HG02870 (cell line): ENCODE measurements at regions not wholly inside any gene's neighbourhood (a gene's known extent, or its start where the extent isn't known, plus 50 kb on each side); places are given as distances from the start of the nearest gene placed in this dataset.

Experiments used
- ATAC-seq: cut with Tn5 transposase; IDR thresholded peaks from one replicate; pipeline ENCODE4 v1.9.1; 2021; ENCODE audit warnings: mild to moderate bottlenecking, moderate library complexity; ENCODE audit not compliant: unreplicated experiment

DNA sequence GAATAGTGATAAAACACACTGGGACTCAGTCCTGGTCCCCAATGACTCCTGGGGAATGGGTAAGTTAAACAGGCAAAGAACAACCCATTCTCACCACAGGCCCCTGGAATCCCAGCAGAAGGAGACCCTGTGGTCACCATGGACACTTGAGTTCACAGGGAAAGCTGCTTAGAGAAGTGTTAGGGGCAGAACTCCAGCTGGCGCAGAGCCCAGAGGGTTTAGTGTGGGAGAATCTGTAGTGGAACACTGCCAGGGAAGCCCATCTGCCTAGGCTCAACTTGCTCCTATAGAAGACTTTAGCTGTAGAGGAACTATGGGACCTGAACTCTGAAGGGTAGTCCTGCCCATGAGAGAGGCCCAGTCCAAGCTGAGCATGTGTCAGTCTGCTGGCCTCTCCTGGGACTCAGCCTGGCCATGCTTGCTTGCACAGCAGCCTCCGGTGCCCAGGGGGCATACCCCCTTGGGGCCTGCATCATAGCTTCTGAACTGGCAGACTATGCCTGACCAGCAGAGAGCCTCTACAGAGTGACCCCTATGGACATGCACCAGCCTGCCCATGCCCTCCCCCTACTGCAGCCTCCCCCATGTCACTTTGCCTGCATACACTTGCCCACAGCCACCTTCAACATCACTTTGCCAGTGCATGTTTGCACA, 343.5 kb downstream of the IDS start:
- ATAC-seq = no peak

- ATAC-seq = no peak
Observed at GRCh38 chrX:149157976-149158375, 347.1 kb downstream of the IDS start.

DNA sequence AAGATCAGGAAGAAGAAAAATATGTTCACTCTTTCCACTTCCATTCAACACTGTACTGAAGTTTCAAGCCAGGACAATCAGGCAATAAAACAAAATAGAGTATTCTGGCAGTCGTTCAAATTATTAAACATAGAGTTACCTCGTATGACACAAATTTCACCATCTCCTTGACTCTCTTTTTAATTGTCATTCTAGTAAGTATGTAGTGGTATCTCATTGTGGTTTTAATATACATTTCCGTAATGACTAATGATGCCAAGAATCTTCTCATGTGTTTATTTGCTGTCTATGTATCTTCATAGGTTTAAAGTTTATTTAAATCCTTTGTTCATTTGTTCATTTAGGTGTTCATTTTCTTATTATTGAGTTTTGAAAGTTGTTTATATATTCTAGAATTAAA, 352.2 kb downstream of the IDS start:
- ATAC-seq = no peak

DNA sequence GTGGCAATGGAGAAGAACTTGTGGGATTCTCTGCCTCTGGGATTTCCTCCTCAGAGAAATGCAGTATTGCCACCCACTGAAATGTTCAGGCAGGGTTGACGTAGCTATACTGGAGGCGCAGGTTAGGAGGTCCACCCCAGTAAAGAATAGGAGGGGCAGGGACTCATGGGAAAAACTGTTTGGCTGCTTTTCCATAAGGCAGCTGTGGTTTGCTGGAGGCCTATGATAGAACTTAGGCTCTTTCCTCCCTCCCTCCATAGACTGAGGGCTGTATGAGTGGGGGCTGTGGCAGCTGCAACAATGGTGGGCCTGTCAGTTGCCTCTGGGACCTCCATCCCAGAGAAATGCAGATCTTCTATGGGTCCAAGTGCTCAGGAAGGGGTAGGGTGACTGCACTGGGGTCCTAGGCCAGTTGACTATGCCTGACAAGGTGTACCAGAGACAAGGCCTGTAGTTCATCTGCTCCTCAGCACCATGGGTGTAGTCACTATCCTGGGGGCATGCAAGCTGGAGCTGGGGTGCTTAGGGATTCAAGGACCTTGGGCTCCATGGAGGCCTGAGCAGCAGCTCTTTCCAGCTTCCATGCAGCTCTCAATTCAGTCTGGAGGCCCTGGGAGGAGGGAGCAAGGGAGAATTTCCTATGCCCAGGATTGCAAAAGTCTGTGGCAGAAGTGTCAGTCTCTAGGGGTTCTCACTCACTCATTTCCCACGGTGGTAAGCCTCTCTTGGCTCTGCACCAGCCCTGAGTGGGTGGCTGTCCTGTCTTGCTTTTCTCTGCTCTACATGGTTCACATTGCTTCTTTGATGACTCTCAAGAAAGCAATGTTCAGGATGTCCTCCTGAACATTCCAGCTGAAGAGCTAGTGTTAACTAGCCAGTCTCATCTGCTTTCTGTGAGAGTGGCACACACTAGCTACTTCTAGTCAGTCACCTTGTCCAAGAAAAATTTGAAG, 353.0 kb downstream of the IDS start:
- ATAC-seq = no peak

DNA sequence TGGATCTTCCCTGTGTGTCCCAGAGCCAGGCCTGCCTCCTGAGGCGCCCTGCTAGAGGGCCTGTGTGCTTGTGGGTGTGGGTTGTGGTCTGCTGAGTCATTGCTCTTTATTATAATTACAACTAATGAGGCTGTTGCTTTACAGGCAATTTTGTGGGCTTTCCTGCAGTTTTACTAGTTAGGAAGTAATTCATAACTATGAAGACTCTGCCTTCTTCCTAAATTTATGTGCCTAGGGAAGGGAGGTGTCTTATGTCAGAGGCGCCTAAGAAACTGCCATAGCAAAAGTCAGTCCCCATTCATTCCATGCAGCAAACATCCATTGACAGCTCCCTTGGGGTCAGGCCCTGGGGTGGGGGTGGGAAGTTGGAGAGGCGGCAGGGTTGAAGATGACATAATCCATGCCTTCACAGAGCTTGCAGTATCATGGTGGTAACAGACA, 359.2 kb downstream of the IDS start:
- ATAC-seq = peak; percentile 78

GRCh38 chrX:149131774-149132173, 373.3 kb downstream of the IDS start:
- no peak for ATAC-seq

DNA sequence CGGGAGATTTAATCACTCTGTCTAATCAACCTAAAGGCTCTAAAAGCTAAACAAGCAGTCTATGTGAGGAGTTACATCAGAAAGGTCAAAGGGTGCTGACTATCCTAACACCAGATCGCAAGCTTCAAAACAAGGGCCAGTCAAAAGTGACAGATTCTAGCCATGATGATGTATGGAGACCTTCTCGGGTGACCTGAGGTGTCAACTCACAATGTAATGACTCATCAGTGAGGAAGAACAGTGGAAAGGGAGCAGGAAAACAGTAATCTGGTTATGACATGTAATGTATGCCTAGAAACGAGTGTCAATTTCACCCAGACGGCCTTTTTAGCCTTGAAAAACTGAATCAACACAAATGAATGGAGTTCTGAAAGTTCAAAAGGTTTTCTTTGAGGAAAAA, 375.3 kb downstream of the IDS start:
- no peak for ATAC-seq

DNA sequence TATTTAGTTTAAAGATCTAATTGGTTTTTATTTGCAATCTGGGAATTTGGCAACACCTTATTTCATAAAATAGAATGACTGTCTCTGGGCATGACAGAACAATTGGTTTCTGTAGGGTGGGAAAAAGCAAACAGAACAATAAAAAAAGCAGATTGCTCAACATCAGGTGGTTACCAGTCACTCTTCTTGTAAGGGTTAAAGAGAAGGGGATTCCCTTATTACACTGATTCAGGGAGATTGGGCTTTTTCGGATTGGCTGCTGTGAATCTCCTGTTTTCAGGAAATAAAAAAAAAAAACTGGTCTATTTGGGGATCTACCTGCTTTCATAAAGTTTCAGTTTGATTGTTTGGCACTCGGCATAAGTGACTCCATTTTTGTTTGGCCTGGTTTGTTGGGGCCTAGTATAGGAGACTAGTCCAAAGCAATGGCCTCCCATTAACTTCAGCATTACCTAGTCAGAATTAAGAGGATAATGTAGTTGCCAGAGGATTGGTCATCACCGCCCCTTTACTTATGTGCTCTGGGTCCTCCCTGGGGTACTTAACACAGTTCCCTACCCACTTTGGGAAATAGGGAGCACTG, 380.5 kb downstream of the IDS start:
- ATAC-seq = no peak

DNA sequence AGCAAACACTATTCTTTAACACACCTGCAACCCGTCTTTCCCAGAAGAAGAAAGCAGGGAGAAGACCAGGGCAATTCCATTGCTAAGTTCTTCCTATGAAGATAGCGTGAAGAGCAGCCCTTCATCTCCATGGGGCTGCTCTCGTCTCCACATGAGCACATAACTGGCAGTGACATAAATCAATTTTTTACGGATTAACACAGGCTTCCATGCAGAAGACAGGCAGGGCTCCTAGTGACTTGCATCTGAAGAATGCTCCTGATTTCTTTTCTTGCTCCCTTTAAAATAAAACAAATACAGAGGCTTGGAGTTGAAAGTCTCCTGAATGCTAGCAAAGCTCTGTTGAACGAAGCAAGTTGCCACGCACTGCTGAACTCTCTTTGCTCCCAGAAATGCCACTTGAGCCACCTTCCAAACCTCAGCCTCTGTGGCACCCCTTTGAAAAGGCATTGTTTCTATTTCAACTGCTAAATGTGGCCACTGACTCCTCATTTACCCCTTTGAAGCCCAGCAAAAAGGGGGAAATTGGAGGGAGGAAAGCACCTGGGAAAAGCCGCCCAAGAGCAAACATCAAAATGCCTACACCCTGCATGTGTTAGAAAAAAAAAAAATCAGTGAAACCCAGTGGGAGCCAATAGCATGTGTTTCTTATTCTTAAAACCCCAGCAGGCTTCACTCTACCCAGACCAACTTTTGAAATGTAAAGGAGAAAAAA, 383.7 kb downstream of the IDS start:
- ATAC-seq = no peak

DNA sequence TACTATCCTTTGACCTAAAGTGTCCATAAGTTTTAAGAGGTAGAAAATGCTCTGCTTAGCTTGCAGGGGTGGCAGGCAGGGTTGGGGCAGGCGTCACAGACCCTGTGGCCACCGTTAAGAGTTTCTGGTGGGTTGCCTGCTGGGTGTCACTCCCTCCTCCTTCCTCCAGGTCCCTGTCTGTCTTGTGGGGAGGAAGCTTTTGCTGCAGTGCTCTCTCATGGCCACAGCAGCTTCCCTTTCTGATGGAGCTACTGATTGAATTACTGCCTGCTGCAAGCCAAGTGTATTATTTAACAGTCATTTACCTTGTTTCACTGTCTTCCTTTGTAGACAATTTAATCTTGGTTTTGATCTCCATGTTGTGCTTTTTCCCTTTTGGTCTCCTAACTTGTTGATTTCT, 384.6 kb downstream of the IDS start:
- ATAC-seq = no peak

- no peak for ATAC-seq
Observed at GRCh38 chrX:149114874-149115273, 390.2 kb downstream of the IDS start.

GRCh38 chrX:149114001-149114400, 391.1 kb downstream of the IDS start:
- ATAC-seq = no peak

GRCh38 chrX:149097786-149098185, 407.3 kb downstream of the IDS start:
- ATAC-seq = no peak

DNA sequence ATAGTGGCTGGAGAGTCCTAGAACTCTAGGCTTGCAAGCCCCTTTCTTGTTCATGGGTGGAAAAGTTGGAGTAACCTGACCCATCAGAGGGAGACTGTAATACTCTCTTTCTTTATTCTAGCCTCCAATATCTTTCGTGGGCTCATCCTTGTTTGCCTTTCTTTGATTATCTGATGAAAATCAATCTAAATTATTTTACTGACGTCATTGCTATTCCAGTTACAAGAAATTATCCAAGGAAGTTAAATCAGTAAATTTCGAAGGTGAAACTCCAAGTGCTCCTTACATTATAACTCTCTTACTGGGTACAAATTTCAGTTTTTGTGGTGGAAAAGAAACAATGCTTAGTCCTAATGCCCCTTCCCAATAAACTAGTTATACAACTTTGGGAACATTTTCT, 412.9 kb downstream of the IDS start:
- no peak for ATAC-seq

- no peak for ATAC-seq
Observed at GRCh38 chrX:149079805-149080406, 425.2 kb downstream of the IDS start.

- ATAC-seq = no peak
Observed at GRCh38 chrX:149074398-149074797, 430.7 kb downstream of the IDS start.

- no peak for ATAC-seq
Observed at GRCh38 chrX:149073479-149073878, 431.6 kb downstream of the IDS start.

GRCh38 chrX:149069899-149070298, 435.2 kb downstream of the IDS start:
- no peak for ATAC-seq

- ATAC-seq = no peak
Observed at GRCh38 chrX:149060921-149061320, 444.2 kb downstream of the IDS start.
